BJ (cell line): ENCODE measurements at regions not wholly inside any gene's neighbourhood (a gene's known extent, or its start where the extent isn't known, plus 50 kb on each side); places are given as distances from the start of the nearest gene placed in this dataset.
"Not testable (repeated sequence)": the region's sequence is repeated elsewhere in the genome, so short reads cannot be mapped to it uniquely, and the experiment has no call there.

Experiments
- CTCF ChIA-PET: fragments of 350-600 bp; formaldehyde crosslinking; extraction: SDS; loops from one replicate; lab custom pipeline; 2021; ENCODE audit warnings: antibody characterized with exemption, inconsistent platforms; lab: Yijun Ruan, JAX
- POLR2A ChIA-PET: fragments of 300-600 bp; sonication (Branson Sonifier 250); formaldehyde crosslinking; extraction: SDS; loops from one replicate; lab custom pipeline; 2021; ENCODE audit warnings: antibody characterized with exemption; lab: Charles Lee
- DNase-seq: peaks from one replicate; pipeline ENCODE4 v3.0.0-alpha.2; 2011; ENCODE audit warnings: low read depth
- H3K27me3 ChIP-seq: 2 replicates; pipeline ENCODE4 v1.6.0; 2011; ENCODE audit warnings: low read length; ENCODE audit not compliant: control insufficient read depth, insufficient read depth
- H3K36me3 ChIP-seq: 2 replicates; pipeline ENCODE4 v1.5.1; 2011; ENCODE audit warnings: low read length; ENCODE audit not compliant: control insufficient read depth, insufficient read depth
- H3K4me3 ChIP-seq: 2 replicates; pipeline ENCODE4 v1.5.1; 2011; ENCODE audit warnings: low read depth, mild to moderate bottlenecking, control low read depth, low read length
- CTCF ChIP-seq: IDR thresholded peaks from 2 replicates; pipeline ENCODE4 v1.5.1; 2011; ENCODE audit warnings: low read depth, mild to moderate bottlenecking, control low read depth, inconsistent platforms, low read length, moderate library complexity; ENCODE audit not compliant: insufficient read depth

DNA sequence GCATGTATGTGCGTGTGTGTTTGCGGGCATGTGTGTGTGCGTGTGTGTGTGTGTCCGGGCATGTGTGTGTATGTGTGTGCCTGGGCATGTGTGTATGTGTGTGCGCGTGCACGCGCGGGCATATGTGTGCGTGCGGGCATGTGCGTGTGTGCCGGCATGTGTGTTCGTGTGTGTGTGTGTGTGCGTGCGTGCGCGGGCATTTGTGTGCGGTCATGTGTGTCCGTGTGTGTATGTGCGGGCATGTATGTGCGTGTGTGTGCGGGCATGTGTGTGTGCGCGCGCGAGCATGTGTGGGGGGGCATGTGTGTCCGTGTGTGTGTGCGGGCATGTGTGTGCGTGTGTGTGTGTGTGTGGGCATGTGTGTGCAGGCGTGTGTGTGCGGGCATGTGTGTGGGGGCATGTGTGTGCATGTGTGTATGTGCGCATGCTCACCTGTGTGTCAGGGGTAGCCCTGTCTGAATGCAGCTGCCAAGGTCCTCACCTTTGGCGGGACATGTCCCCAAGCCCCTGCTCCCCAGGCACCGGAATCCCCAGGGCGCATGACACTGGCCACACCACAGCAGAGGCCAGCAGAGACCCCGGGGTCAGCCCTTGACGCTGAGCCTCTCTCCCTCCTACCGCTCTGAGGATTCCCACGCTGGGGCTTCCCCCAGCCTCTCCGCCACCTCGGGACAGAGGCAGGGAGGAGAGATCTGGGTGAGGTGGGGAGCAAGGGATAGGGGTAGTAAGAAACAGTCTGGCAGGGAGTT, 109.5 kb upstream of the NCOR2 start:
- H3K36me3 ChIP-seq: no peaks in the 10 kb centered on the region
- ChIA-PET POLR2A (no interaction called here), CTCF (interaction anchor here (1.0 to 1.6 kb wide), 4 partner anchors 9 to 15 kb away, joined by 3 to 6 read pairs (median 4); no protein-coding TSS in a partner anchor)
- H3K4me3 ChIP-seq: no peak overlapping the region
- no peaks in the 10 kb centered on the region for H3K27me3 ChIP-seq
- no peak for DNase-seq
- TF ChIP-seq CTCF: no peak

- no peak for DNase-seq
- Histone ChIP-seq H3K27me3 (no peaks in the 10 kb centered on the region), H3K4me3 (no peak overlapping the region), H3K36me3 (no peaks in the 10 kb centered on the region)
- ChIA-PET CTCF (interaction anchor here (1.0 to 1.6 kb wide), 3 partner anchors 9 to 14 kb away, joined by 3 to 6 read pairs (median 4); no protein-coding TSS in a partner anchor), POLR2A (no interaction called here)
- TF ChIP-seq CTCF: no peak
These were observed 108.7 kb upstream of the NCOR2 start for GRCh38 chr12:124675881-124676713.

DNA sequence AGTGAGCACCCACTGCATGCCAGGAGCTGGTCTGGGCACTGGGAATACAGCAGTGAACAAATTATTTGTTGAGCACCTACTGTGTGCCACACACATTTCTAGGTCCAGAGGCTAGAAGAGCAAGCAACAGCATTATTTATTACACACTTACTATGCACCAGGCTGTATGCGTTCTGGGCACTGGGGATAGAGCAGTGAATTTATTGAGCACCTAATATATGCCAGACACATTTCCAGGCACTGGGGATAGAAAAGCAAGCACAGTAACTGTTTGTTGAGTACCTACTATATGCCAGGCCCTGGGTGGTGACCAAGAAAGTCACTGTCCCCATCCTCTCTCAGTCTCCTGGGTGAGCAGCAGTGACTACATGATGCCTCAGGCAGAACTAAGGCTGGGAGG, 107.5 kb upstream of the NCOR2 start:
- TF ChIP-seq CTCF: no peak
- DNase-seq: no peak
- ChIA-PET CTCF (no interaction called here), POLR2A (no interaction called here)
- no peaks in the 10 kb centered on the region for H3K27me3 ChIP-seq
- H3K4me3 ChIP-seq: no peak overlapping the region
- H3K36me3 ChIP-seq: no peaks in the 10 kb centered on the region

DNA sequence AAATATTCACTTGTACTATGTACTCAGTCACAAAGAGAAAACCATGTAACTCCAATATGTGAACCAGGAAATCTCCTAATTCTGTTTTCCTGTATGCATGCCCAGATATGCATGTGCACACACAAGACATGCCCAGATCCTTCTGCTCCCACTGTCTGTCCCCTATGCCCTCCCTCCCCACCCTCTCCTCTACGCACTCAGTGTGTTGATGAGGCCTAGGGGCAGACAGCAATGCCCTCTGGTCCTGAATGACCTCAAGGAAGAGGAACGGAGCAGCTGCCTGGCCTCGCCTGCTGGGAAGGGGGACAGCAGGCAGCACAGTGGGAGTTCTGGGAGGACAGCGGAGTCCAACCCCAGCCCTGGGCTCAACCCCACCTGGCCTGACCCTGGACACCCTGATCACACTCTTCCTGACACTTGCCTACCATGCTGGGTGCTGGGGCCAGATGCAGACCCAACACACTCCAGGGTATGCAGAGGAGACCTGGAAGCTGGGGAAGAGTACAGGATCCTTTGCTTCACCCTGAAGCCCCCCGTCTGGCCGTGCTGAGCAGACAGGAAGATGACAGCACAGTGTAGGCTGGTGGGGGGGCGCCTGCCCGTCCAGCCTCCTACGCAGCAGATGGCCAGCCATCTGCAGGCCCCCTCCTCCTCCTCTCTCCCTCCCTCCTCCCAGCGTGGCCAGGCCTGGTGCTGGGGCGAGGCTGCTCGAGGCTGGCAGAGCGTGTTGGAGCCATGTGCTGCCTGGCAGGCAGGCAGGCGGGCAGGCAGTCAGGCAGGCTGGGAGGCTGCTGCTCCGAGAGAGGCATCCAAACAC, 106.6 kb upstream of the NCOR2 start:
- Histone ChIP-seq H3K27me3 (no peaks in the 10 kb centered on the region), H3K4me3 (no peak overlapping the region), H3K36me3 (no peaks in the 10 kb centered on the region)
- TF ChIP-seq CTCF: no peak
- no peak for DNase-seq
- ChIA-PET CTCF (no interaction called here), POLR2A (no interaction called here)

DNA sequence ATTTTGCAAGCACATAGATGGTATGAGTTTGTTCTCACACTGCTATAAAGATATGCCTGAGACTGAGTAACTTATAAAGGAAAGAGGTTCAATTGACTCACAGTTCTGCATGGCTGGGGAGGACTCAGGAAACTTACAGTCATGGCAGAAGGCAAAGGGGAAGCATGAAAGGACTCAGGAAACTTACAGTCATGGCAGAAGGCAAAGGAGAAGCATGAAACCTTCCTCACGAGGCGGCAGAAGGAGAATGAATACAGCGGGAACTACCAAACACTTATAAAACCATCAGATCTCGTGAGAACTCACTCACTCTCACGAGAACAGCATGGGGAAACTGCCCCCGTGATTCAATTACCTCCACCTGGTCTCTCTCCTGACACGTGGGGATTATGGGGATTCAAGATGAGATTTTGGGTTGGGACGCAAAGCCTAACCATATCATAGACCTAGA, 101.9 kb upstream of the NCOR2 start:
- POLR2A ChIA-PET, DNase-seq, H3K27me3 ChIP-seq, H3K36me3 ChIP-seq, H3K4me3 ChIP-seq: not testable (repeated sequence)
- CTCF ChIA-PET: interaction anchor here (0.6 kb wide), 1 partner anchor 46 kb away, joined by 3 read pairs; no protein-coding TSS in a partner anchor
